ENCODE measurements at regions not wholly inside any gene's neighbourhood (a gene's known extent, or its start where the extent isn't known, plus 50 kb on each side); places are given as distances from the start of the nearest gene placed in this dataset.

GRCh38 chr11:134807997-134808396 lies 396.0 kb upstream of the B3GAT1 start:
- TF ChIP-seq CTCF (IDR thresholded peaks at IDR 0.05) = no peak
- TF ChIP-seq POLR2A (IDR thresholded peaks at IDR 0.05) = no peak
- no peak for TF ChIP-seq POLR2AphosphoS5 (IDR thresholded peaks at IDR 0.05; ENCODE audit: insufficient read depth in 1 of 2, low read depth in 1 of 2)
